Activated naive CD4-positive, alpha-beta T cell treated with anti-CD3 and anti-CD28 coated beads, Interleukin-2, amount 50 U/mL, for 16 hours (primary cell): ENCODE measurements at regions not wholly inside any gene's neighbourhood (a gene's known extent, or its start where the extent isn't known, plus 50 kb on each side); places are given as distances from the start of the nearest gene placed in this dataset.

Experiments used
- DNase-seq: peaks from one replicate; pipeline ENCODE4 v3.0.0-alpha.2; 2020

DNA sequence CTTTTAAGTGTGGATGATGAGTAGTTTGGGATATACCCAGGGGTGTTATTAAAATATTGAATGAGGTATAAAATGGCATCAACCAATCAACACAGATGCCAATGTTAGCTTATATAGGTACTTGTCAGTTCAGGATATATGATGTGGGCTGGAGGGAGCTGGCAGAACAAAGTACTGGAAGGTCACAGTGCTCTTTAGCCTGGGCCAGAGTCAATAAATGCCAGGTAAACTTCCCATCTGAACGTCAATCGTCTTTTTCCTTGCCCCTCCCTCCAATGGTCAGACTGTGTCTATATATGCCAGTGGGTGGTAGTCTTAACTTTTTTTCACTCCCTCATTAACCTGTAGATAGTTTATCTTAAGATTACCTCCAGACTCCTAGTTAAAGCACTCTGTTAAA is 140.8 kb upstream of the RBMS1 start:
- no peak for DNase-seq

DNA sequence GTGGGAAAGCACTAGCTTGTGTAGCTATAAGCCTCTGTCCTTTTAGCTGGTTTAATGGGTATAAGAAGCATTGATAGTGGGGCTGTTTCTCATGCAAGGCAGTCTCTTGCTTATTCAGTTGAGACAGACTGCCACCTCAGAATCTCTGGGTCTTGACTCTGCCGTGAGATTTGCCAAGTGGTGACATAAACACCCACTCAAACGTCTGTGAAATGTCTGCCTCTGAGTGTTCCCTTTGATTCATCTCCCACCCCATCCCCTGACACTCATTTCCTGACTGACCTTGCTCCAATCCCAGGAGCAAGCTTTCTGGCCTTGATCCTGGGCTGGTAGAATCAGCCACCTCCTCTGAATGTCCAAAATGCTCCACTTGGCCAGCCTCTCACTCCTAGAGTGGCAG is 141.9 kb upstream of the RBMS1 start:
- DNase-seq, result no peak

DNA sequence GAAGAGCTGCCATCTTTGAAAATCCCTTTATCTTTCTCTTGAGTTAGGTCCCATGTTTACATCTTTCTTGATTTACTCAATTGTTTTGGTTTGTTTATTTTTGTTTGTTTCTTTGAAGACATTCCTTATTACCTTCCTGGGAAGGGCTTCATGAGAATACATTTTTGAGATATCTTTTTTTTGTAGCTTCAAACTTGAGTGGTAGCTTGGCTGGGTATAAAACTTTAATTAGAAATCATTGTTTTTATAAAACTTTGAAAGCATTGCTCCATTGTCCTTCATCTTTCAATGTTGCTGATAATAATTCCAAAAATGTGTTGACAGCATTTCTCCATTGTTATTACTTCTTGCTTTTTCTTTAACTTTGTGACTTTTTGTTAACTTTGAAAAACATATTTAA is 145.9 kb upstream of the RBMS1 start:
- no peak for DNase-seq

DNA sequence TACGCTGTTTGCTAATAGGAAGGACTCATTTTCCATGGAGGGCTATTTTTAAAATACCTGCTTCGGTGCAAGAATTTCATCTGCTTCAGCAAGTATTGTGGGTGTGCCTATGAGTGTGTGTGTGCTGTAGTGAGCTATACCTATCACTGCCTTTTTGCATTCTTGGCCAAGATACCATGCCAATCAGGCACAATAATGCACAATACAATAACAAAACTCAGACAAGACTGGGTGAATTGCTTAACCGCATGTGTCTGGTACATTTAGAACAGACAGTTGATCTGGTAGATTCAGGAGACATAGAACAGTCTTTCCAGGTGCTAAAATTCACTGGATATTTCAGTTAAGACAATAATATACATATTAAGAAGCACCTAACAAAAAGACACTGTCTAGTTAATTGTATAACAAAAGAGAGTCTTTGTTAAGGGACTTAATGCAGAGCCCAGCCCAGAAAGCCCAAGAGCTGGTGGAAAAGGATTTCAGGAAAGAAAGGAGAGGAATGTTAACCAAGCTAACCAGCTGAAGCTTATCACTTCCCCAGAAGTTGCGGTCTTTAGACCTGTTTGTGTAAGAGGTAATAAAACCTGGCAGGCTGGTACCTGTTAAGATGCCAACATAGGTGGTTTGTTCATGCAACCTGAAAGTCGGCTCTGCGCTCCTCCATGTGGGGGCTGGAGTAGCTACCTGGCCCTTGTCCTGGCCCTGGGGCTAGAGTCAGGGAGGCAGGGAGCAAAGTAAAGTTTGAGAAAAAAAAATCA is 153.3 kb upstream of the RBMS1 start:
- no peak for DNase-seq

DNA sequence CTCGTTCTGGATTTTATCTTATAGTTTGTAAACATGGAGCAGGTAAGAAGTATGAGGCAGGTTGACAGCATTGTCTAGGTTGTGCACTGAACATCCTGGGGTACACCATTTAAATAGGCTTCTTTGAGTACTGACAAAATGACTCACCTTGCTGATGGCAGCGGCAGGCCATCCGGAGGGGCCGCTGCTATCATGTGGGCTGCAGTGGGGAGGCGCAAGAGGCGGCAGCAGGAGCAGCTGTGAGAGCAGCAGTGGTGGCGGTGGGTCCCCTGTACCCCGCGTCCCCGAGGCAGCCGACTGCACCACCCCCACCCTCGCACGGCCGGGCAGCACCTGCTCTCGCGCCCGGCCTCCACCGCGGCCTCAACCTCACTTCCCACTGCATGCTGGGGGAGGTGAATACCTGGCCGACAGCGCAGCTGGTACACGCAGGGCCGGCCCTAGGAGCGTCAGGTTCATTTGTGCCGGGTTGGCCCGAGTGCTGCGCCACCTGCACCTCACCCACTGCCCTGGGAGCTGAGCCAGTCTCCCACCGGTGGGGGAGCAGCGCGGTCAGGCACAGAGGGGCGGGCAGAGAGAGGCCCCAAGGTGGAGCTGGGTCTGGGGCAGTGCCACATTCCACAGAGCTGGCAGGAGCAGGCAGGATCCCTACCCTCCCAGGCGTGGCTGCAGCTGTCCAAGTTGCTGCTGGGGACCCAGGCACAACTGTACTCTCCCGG is 154.5 kb upstream of the RBMS1 start:
- no peak for DNase-seq

DNA sequence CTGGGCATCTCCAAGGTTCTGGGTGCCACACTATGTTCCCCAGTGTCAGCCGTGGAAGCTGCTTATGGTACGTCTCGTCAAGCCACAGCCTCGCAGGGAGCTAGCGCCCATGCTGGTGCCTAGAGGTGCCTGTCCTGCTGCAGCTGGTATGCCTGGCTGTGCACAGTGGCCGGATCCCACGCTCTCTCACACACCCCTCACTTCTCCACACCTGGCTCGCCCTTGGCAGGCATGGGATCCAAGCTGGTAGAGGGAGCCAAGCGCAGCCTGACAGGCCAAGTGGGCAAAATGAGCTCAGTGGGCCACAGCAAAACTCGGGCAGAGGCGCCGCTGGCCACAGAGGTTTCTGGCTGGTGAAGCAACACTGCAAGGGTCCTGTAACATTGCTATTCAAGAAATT is 156.1 kb upstream of the RBMS1 start:
- no peak for DNase-seq

DNA sequence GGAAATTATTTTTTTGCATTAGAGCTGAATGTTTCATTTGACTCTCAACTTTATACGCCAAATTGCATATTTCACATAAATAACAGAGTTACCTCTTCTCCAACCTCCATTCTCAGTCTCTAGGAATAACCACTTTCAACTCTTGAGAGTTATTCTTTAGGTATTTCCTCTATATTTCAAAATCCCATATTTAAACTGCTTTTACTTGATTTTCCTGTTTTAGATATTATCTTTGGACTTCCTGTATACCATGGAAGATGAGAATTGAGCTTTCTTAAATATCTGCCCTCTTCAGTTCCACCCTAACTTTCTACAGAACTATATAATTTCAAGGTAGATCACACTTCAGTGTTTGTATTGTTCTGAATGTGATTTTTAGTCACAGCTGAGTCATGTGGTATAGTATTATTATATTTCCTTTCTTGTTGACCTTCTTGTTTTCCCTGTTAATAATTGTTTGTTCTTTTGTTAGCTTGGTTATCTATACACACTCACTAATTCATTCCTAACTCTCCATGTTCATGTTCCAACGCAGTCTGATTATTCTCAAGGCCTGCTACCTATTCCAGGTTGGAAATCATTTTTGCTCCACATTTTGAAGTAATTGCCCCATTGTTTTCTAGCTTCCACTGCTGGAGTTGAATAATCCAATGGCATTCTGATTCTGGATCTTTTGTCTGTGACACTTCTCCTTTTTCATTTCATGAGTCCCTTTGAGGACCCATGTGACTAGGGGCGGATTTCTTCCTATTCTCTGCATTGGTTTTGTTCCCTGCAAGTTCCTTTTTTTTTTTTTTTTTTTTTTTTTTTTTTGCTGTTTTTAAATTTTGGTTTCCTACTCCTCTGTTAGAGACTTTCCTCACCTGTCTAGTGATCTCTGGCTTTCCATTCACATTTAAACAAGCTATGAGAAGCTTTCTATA is 156.8 kb upstream of the RBMS1 start:
- DNase-seq, result no peak

DNA sequence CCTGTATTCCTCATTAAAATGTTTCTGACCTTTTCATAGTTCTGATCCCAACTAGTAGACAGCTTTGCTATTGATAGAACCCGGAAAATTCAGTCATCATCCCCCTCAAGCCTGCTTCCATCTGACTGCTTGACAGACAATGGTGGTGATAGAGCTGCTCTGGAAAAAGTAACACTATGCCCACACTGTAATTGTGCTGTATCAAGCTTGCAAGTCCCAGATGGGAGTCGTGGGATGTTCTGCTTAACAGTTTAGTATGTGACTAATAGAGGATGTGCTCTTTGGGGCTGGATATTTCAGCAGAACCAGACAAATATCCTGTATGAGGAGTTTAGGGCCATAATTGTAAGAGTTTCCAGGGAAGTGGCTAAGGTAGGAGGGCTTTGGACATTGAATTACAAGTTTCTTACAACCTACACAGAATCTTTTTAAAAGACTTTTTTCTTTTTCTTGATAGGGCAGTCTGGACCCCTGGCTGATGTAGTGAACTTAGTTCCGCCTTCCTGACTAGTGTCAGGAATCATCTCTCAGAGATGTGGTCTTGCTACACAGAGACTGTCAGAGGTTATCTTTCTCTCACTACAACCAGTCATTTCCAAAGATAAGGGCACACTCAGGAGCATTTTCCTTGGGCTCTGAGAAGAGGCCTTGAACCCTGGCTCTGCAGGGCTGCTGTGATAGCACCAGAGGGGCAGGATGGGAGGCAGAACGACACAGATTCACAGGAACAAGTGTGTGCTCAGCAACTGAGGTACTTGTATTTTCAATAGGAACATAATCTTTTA is 158.0 kb upstream of the RBMS1 start:
- no peak for DNase-seq

DNA sequence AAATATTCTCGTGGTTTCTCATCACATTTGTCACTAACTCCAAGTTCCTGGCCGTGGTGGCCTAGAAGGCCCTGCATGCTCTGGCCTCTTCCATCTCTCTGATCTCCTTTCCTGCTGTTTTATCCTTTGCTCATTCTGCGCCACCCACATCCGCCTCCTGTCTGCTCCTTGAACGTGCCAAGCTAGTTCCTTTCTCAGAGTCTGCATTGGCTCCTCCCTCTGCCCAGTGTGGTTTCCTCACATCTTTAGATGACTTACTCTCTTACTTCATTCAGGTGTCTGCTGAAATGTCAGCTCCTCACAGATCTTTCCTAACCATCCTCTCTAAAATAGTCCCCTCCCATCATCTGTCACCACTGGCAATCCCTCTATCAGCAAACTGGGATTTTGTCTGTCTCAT is 158.6 kb upstream of the RBMS1 start:
- peak; percentile 54 for DNase-seq

DNA sequence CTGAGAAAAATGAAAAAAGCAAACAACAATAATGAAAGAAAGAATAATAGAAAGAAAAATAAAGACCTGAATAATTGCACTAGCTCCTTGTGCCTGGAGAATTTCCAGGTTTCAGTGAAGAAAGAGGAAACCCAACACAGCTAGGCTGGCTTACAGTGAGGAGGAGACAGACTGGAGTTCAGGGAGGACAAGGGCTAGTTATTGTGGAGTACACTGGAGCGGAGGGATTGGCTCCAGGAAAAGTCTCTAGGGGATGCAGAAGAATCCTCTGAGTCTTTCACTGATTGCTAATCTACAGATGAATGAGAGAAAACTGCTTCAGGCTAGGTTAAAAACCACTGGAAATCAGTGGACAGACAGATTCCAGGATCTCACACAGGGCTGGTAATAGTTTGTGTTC is 163.6 kb upstream of the RBMS1 start:
- DNase-seq, result no peak

DNA sequence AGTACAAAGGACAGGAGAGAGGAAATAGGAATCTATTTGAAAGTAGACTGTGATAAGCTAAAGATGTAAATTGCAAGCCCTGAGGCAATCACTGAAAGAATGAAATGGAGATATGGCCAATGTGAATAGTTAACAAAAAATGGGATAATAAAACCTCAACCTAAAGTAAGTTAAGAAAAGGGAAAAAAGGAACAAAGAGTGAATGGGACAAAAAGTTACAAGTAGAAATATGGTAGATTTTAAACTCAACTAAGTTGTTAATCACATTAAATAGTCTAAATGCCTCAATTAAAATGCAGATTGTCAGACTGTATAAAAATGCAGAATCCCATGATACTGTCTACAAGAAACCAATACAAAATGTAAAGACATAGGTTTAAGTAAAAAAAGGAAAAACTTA is 165.2 kb upstream of the RBMS1 start:
- no peak for DNase-seq

DNA sequence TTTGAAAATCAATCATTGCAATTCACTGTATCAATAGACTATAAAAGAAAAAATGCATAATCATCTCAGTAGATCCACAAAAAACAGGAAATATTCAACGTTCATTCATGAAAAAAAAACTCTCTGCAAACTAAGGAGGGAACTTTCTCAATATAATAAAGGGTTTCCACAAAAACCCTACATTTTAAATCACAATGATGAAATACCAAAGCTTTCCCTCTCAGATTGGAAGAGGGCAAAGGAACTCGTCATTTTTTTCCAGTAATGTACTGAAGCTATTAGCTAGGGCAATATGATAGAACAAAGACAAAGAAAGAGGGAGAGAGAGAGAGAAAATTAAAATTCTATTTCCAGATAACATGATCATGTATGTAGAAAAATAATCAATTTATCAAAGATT is 167.1 kb upstream of the RBMS1 start:
- DNase-seq, result no peak

DNA sequence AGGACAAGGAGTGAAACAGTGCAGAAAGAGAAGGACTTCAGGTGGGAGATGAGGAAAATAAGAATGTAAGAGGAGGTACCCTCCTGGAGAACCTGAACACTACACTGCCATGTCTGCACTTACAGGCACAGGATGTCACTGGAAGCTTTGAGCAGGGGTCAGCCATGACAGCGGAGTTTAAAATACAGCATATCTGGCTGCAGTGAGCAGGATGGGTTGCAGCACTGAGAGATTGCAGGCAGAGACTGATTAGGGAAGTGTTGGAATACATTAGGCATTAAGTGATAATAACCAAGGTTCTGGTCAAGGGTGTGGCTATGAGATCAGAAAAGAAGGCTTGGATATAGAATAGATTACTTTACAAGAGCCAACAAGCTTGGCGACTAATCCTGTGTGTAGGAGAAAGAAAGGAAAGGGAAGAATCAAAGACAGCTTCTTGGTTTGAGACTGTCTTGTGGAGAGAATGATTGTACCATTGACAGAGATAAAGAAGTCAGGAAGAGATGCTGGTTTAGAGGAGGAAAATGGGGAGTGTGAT is 171.1 kb upstream of the RBMS1 start:
- DNase-seq, result no peak

DNA sequence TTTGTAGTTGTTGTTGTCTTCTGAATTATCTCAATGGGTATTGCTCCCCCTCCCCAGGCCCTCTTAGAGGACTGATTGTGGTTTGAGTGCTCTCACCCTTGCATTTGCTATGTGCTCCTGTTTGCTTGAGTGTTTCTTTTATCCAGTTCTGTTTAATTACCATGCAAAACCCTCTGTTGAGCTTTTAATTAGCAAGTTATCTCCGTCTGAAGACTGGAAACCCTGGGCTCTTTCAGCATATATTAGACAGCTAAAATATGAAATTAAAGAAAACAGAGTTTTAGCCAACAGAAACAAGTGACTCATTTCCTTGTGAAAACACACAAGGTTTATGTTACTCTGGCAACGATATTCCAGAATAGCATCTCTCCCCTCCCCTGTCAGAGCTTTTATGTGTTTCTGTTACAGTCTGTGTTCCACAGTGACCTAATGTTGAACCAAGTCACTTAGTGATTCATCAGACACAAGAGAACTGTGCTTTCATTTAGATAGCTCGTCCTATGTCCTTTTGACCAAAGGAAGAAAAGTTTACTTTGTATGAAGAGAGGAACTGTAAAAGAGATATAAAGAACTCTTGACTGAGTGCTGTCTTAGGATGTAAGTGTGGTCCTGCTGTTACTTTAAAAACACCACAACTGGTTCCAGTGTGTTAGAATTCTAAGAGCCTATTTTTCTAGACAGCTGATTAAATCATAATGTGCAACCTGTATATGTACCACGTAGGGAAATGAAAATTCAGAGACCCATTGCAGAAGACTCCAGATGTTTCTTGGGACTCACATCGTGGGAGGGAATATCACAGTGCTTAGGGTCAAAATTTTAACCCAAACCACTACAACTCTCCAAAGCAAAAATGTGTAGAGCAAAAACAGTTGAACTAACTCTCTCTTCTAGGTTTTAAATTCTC is 172.8 kb upstream of the RBMS1 start:
- no peak for DNase-seq

DNA sequence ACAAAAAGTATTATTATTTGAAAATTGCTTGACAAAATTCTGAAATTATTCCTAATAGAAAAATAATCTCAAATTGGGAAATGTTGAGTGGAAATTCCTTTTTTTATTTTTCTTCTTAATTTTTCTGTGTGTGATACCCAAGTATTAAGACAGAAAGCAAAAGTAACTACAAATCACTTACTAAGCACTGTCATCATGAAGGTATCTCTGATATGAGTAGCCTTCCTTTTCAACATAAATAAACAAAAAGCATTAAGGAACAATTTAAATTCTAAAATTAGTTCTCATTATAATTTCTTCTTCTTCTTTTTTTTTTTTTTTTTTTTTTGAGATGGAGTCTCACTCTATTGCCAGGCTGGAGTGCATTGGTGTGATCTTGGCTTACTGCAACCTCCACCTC is 174.2 kb upstream of the RBMS1 start:
- DNase-seq, result no peak

DNA sequence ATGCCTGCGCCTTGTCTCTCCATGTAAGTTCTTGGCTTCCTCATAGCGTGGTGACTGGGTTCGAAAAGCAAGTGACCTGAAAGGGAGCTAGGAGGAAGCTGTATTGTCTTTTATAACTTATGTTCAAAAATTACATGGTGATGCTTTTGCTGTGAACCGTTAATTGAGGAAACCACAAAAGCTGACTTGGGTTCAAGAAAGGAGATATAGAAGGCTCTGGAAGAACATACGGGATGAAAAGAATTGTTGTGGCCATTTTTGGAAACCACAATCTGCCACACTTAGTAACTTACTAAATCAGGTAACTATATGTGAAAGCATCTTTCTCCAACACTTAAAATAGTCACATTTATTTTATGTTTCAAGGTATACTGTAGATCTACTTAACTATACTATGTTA is 177.0 kb upstream of the RBMS1 start:
- no peak for DNase-seq

DNA sequence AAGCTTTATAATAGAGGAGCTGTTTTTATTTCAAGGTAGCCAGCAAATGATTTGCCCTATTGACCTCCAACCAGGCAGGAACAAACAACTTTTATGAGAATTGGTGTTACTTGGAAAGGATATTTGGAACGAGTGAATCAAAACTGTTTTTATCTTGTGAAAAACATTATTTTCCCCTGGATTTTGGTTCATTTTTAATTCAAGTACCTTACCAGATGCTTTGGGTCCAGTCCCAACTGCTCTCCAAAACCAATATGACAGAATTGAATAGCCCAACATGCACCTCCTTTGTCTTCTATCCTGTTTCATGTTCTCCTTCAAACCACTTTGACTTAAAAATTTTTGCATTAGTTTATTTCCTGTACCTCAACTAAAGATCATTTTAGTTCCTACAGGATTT is 178.6 kb upstream of the RBMS1 start:
- no peak for DNase-seq

DNA sequence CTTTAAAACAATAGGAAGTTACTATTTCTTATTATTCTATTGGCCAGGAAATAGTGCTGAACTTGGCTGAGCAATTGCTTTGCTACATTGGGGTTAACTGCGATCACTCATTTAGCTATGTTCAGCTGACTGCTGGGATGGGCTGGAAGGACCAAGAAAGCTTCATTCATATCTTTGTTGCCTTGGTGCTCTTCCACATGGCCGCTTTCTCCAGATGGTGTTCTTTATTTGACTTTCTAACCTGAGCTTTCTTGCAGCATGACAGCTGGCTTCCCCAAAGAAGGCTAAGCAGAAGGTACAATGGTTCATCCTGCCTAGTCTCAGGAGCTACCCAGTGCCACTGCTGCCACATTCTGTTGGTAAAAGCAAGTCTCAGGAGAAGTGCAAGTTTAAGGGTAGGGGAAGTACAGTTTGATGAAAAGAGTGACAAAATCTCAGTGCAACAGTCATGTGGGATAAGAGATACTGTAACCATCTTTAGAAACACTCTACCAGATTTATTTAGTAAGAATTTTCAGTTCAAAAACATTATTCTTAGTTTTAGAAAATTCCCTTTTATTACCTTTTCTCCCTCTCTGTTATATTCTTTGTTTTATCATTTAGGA is 180.6 kb upstream of the RBMS1 start:
- no peak for DNase-seq

DNA sequence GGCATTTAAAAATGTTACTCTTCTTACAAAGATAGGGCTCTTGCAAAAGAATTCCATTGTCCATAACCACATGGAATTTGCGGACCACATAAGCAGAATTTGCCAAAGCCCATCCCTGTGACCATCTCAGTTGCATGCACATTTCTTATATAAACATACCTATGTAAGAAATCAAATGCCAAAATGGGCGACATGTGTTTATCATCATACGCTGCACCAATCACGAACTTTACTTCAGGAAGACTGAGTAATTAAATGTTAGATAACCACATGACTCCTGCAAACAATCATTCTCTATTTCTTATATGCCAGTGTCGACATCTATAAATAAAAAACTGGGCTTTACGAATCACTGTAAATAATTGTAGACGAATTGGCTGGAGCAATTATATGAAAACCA is 186.1 kb upstream of the RBMS1 start:
- DNase-seq, result no peak

DNA sequence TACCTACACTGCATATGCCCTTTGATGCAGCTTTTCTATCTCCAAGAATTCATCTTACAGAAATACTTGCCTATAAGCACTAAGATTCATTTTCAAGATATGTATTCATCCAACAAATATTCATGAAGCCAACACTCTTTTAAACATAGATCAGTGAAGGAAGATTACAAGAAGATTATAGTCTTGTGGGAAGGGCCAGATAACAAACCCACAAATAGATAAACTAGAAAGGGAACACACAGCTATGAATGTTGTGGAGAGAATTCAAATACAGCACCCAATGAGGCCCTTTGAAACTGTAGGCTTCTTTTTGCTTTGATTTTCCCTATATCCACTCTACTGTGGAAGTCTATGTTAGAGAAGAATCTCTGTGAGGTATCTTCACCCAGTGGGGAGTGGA is 186.7 kb upstream of the RBMS1 start:
- no peak for DNase-seq

DNA sequence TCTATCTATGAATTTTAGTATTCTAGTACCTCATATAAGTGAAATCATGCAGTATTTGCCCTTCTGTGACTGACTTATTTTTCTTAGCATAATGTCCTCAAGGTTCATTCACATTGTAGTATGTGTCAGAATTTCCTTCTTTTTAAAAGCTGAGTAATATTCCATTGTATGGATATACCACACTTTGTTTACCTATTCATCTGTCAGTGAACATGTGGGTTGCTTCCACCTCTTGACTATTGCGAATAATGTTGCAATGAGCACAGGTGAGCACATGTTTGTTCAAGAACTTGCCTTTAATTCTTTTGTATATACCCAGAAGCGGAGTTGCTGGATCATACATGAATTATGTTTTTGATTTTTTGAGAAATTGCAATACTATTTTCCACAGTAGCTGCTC is 187.4 kb upstream of the RBMS1 start:
- no peak for DNase-seq
